HEK293 (cell line): ENCODE measurements at regions not wholly inside any gene's neighbourhood (a gene's known extent, or its start where the extent isn't known, plus 50 kb on each side); places are given as distances from the start of the nearest gene placed in this dataset.

Source experiments
- CTCF ChIA-PET: fragments of 350-600 bp; formaldehyde crosslinking; extraction: SDS; loops from one replicate; lab custom pipeline; 2021; ENCODE audit warnings: antibody characterized with exemption; lab: Yijun Ruan, JAX
- POLR2A ChIA-PET: fragments of 300-600 bp; formaldehyde crosslinking; extraction: SDS; loops from one replicate; lab custom pipeline; 2020; ENCODE audit warnings: antibody characterized with exemption, inconsistent platforms; lab: Yijun Ruan, JAX
- H3K27ac ChIP-seq: fragments of 200-500 bp; sonication (Bioruptor generic); 2 replicates; pipeline ENCODE4 v1.5.1; 2014; ENCODE audit warnings: low read depth, low read length, control low read depth, inconsistent platforms; ENCODE audit errors: extremely low read depth
- H3K36me3 ChIP-seq, 2 experiments: fragments of 200-500 bp in 1 of 2; sonication (Bioruptor generic) in 1 of 2; 1 replicate in 1 of 2; 2 replicates in 1 of 2; pipeline ENCODE4 v1.5.1; 2014 to 2017; ENCODE audit warnings: inconsistent platforms in 2 of 2, low read length in 2 of 2; ENCODE audit not compliant: control insufficient read depth in 2 of 2, insufficient read depth in 1 of 2
- H3K4me1 ChIP-seq: fragments of 200-500 bp; sonication (Bioruptor generic); 2 replicates; pipeline ENCODE4 v1.5.1; 2014; ENCODE audit warnings: mild to moderate bottlenecking, low read length, inconsistent platforms; ENCODE audit not compliant: control insufficient read depth, insufficient read depth
- H3K4me3 ChIP-seq: 2 replicates; pipeline ENCODE4 v1.5.1; 2011; ENCODE audit warnings: low read depth, mild to moderate bottlenecking, control low read depth, low read length, moderate library complexity
- H3K9me3 ChIP-seq: fragments of 200-500 bp; sonication (Bioruptor generic); 2 replicates; pipeline ENCODE4 v1.5.1; 2014; ENCODE audit warnings: low read depth, low read length, inconsistent platforms; ENCODE audit not compliant: control insufficient read depth, insufficient read depth
- AEBP2 ChIP-seq: fragments of 450-650 bp; formaldehyde crosslinking; IDR thresholded peaks from 2 replicates; pipeline ENCODE4 v1.5.1; 2016; ENCODE audit warnings: missing biosample characterization, missing genetic modification characterization, borderline replicate concordance
- GLIS2 ChIP-seq: fragments of 450-650 bp; formaldehyde crosslinking; IDR thresholded peaks from 2 replicates; pipeline ENCODE4 v1.5.1; 2016; ENCODE audit warnings: missing biosample characterization, missing genetic modification characterization
- KLF16 ChIP-seq: fragments of 450-650 bp; formaldehyde crosslinking; IDR thresholded peaks from 2 replicates; pipeline ENCODE4 v1.5.1; 2017; ENCODE audit warnings: missing biosample characterization, missing genetic modification characterization
- KLF17 ChIP-seq: fragments of 450-650 bp; formaldehyde crosslinking; IDR thresholded peaks from 2 replicates; pipeline ENCODE4 v1.5.1; 2016; ENCODE audit warnings: missing biosample characterization, missing genetic modification characterization
- PBX3 ChIP-seq: sonication (generic); formaldehyde crosslinking; IDR thresholded peaks from 2 replicates; pipeline ENCODE4 v1.8.1; 2022; ENCODE audit warnings: mild to moderate bottlenecking, moderate library complexity, missing genetic modification reagents
- SCRT1 ChIP-seq: fragments of 450-650 bp; formaldehyde crosslinking; IDR thresholded peaks from 2 replicates; pipeline ENCODE4 v1.5.1; 2016; ENCODE audit warnings: missing biosample characterization, missing genetic modification characterization, borderline replicate concordance
- SP7 ChIP-seq: fragments of 450-650 bp; formaldehyde crosslinking; IDR thresholded peaks from 2 replicates; pipeline ENCODE4 v1.5.1; 2016; ENCODE audit warnings: missing biosample characterization, missing genetic modification characterization
- YY1 ChIP-seq: fragments of 450-650 bp; formaldehyde crosslinking; IDR thresholded peaks from 2 replicates; pipeline ENCODE4 v1.5.1; 2018; ENCODE audit warnings: missing biosample characterization, missing genetic modification characterization
- YY2 ChIP-seq: fragments of 450-650 bp; formaldehyde crosslinking; IDR thresholded peaks from 2 replicates; pipeline ENCODE4 v1.5.1; 2016; ENCODE audit warnings: missing biosample characterization, missing genetic modification characterization
- ZBTB26 ChIP-seq: fragments of 450-650 bp; formaldehyde crosslinking; optimal IDR thresholded peaks from 2 replicates; pipeline ENCODE3; 2016; ENCODE audit warnings: missing biosample characterization, mild to moderate bottlenecking, missing genetic modification characterization
- ZFHX2 ChIP-seq: fragments of 450-650 bp; formaldehyde crosslinking; conservative IDR thresholded peaks from 2 replicates; pipeline ENCODE4 v1.5.1; 2016; ENCODE audit warnings: missing biosample characterization, missing genetic modification characterization
- ZNF140 ChIP-seq: fragments of 450-650 bp; formaldehyde crosslinking; IDR thresholded peaks from 2 replicates; pipeline ENCODE4 v1.5.1; 2016; ENCODE audit warnings: missing biosample characterization, missing genetic modification characterization
- ZNF146 ChIP-seq: fragments of 450-650 bp; formaldehyde crosslinking; IDR thresholded peaks from 2 replicates; pipeline ENCODE4 v1.5.1; 2016; ENCODE audit warnings: missing biosample characterization, missing genetic modification characterization
- ZNF23 ChIP-seq: fragments of 450-650 bp; formaldehyde crosslinking; IDR thresholded peaks from 2 replicates; pipeline ENCODE4 v1.5.1; 2016; ENCODE audit warnings: missing biosample characterization, missing genetic modification characterization, borderline replicate concordance
- ZNF248 ChIP-seq: fragments of 450-650 bp; formaldehyde crosslinking; IDR thresholded peaks from 2 replicates; pipeline ENCODE4 v1.5.1; 2017; ENCODE audit warnings: missing biosample characterization, missing genetic modification characterization
- ZNF324 ChIP-seq: fragments of 450-650 bp; formaldehyde crosslinking; IDR thresholded peaks from 2 replicates; pipeline ENCODE4 v1.5.1; 2016; ENCODE audit warnings: missing biosample characterization, missing genetic modification characterization
- ZNF426 ChIP-seq: fragments of 450-650 bp; formaldehyde crosslinking; IDR thresholded peaks from 2 replicates; pipeline ENCODE4 v1.5.1; 2017; ENCODE audit warnings: missing biosample characterization, missing genetic modification characterization, mild to moderate bottlenecking, inconsistent platforms, moderate library complexity
- ZNF518A ChIP-seq: fragments of 450-650 bp; formaldehyde crosslinking; conservative IDR thresholded peaks from 2 replicates; pipeline ENCODE4 v1.5.1; 2016; ENCODE audit warnings: low read depth, missing biosample characterization, missing genetic modification characterization
- ZNF549 ChIP-seq: fragments of 450-650 bp; IDR thresholded peaks from 2 replicates; pipeline ENCODE4 v1.5.1; 2018; ENCODE audit warnings: missing biosample characterization, missing genetic modification characterization, mild to moderate bottlenecking, inconsistent platforms, moderate library complexity
- ZNF585B ChIP-seq: fragments of 450-650 bp; formaldehyde crosslinking; IDR thresholded peaks from 2 replicates; pipeline ENCODE4 v1.5.1; 2016; ENCODE audit warnings: missing biosample characterization, missing genetic modification characterization
- ZNF639 ChIP-seq: fragments of 450-650 bp; formaldehyde crosslinking; IDR thresholded peaks from 2 replicates; pipeline ENCODE4 v1.5.1; 2016; ENCODE audit warnings: missing biosample characterization, missing genetic modification characterization
- ZNF704 ChIP-seq: fragments of 450-650 bp; formaldehyde crosslinking; IDR thresholded peaks from 2 replicates; pipeline ENCODE4 v1.5.1; 2016; ENCODE audit warnings: missing biosample characterization, missing genetic modification characterization

GRCh38 chr14:44567997-44568396 lies 60.9 kb upstream of the FSCB start:
- H3K9me3 ChIP-seq: no peaks in the 10 kb centered on the region
- no peaks in the 10 kb centered on the region for H3K36me3 ChIP-seq
- POLR2A ChIA-PET: no interaction called here
- H3K4me1 ChIP-seq: no peaks in the 10 kb centered on the region
- no peak for TF ChIP-seq ZFHX2 (tag by site-specific recombination)
- no peak for TF ChIP-seq YY1
- TF ChIP-seq YY2 (tag by site-specific recombination): no peak
- no peak for TF ChIP-seq AEBP2 (tag by site-specific recombination)
- no peak for TF ChIP-seq ZNF248 (tag by site-specific recombination)
- TF ChIP-seq ZNF426 (tag by site-specific recombination): no peak
- CTCF ChIA-PET: no interaction called here
- H3K4me3 ChIP-seq: no peak overlapping the region
- H3K27ac ChIP-seq: no peak overlapping the region

GRCh38 chr14:44565968-44566367 lies 58.9 kb upstream of the FSCB start:
- Histone ChIP-seq H3K36me3 (no peaks in the 10 kb centered on the region), H3K27ac (no peak overlapping the region), H3K9me3 (no peaks in the 10 kb centered on the region), H3K4me3 (no peak overlapping the region), H3K4me1 (no peaks in the 10 kb centered on the region)
- ChIA-PET POLR2A (no interaction called here), CTCF (no interaction called here)
- TF ChIP-seq ZBTB26 (tag by site-specific recombination) (no peak), PBX3 (CRISPR knock-in tag) (no peak), KLF17 (tag by site-specific recombination) (no peak), SP7 (tag by site-specific recombination) (no peak), ZNF518A (no peak), ZNF140 (tag by site-specific recombination) (no peak), ZNF549 (no peak), ZNF23 (tag by site-specific recombination) (no peak), KLF16 (tag by site-specific recombination) (no peak), SCRT1 (no peak), GLIS2 (tag by site-specific recombination) (no peak), ZNF585B (tag by site-specific recombination) (no peak), ZNF704 (tag by site-specific recombination) (no peak), ZNF146 (no peak), ZNF639 (no peak), ZNF324 (tag by site-specific recombination) (no peak)
